ENCODE measurements at regions not wholly inside any gene's neighbourhood (a gene's known extent, or its start where the extent isn't known, plus 50 kb on each side); places are given as distances from the start of the nearest gene placed in this dataset.

DNA sequence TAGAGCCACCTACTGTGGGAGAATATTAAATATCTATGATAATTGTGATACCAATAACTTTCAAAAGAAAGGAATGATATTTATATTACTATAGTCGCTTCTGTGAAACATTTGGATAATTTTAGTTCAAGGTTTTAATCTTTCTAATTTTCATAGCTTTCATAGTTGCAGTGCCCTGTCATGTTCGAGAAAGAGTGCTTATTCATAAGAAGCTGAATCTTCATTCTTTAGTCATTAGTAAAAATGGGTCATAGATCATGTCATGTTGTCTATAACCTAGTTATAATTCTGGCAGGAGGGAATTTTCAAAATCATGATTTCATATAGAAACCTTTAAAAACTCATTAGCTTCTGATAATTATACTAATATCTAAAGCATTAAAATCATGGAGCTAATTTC, 685.6 kb downstream of the CETN3 start:
- TF ChIP-seq, protein P1, sequence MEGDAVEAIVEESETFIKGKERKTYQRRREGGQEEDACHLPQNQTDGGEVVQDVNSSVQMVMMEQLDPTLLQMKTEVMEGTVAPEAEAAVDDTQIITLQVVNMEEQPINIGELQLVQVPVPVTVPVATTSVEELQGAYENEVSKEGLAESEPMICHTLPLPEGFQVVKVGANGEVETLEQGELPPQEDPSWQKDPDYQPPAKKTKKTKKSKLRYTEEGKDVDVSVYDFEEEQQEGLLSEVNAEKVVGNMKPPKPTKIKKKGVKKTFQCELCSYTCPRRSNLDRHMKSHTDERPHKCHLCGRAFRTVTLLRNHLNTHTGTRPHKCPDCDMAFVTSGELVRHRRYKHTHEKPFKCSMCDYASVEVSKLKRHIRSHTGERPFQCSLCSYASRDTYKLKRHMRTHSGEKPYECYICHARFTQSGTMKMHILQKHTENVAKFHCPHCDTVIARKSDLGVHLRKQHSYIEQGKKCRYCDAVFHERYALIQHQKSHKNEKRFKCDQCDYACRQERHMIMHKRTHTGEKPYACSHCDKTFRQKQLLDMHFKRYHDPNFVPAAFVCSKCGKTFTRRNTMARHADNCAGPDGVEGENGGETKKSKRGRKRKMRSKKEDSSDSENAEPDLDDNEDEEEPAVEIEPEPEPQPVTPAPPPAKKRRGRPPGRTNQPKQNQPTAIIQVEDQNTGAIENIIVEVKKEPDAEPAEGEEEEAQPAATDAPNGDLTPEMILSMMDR (IDR thresholded peaks at IDR 0.05; ENCODE audit: poor library complexity, severe bottlenecking), result no peak
- TF ChIP-seq, protein P2, sequence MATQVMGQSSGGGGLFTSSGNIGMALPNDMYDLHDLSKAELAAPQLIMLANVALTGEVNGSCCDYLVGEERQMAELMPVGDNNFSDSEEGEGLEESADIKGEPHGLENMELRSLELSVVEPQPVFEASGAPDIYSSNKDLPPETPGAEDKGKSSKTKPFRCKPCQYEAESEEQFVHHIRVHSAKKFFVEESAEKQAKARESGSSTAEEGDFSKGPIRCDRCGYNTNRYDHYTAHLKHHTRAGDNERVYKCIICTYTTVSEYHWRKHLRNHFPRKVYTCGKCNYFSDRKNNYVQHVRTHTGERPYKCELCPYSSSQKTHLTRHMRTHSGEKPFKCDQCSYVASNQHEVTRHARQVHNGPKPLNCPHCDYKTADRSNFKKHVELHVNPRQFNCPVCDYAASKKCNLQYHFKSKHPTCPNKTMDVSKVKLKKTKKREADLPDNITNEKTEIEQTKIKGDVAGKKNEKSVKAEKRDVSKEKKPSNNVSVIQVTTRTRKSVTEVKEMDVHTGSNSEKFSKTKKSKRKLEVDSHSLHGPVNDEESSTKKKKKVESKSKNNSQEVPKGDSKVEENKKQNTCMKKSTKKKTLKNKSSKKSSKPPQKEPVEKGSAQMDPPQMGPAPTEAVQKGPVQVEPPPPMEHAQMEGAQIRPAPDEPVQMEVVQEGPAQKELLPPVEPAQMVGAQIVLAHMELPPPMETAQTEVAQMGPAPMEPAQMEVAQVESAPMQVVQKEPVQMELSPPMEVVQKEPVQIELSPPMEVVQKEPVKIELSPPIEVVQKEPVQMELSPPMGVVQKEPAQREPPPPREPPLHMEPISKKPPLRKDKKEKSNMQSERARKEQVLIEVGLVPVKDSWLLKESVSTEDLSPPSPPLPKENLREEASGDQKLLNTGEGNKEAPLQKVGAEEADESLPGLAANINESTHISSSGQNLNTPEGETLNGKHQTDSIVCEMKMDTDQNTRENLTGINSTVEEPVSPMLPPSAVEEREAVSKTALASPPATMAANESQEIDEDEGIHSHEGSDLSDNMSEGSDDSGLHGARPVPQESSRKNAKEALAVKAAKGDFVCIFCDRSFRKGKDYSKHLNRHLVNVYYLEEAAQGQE (IDR thresholded peaks at IDR 0.05; ENCODE audit: borderline replicate concordance), result no peak
- TF ChIP-seq MXI1 (conservative IDR thresholded peaks at IDR 0.05; ENCODE audit: poor library complexity, severe bottlenecking) (no peak), RAD21 (conservative IDR thresholded peaks at IDR 0.05) (no peak), TAF1 (IDR thresholded peaks at IDR 0.05; ENCODE audit: low read depth) (no peak)

Measured in neural cell (in vitro differentiated cells).